SJSA1 (cell line): ENCODE measurements at regions not wholly inside any gene's neighbourhood (a gene's known extent, or its start where the extent isn't known, plus 50 kb on each side); places are given as distances from the start of the nearest gene placed in this dataset.

Experiments used
- DNase-seq, 2 experiments: peaks; one replicate each; pipeline ENCODE4 v3.0.0-alpha.2; 2015 to 2020; ENCODE audit warnings: low spot score in 2 of 2, low read depth in 1 of 2
- H3K27ac ChIP-seq: fragments of 250-450 bp; sonication (Bioruptor Pico); 2 replicates; pipeline ENCODE4 v1.5.1; 2020; ENCODE audit warnings: mild to moderate bottlenecking, moderate library complexity
- H3K27me3 ChIP-seq: fragments of 250-450 bp; sonication (Bioruptor Pico); replicated peaks from 2 replicates; pipeline ENCODE4 v1.5.1; 2020; ENCODE audit warnings: mild to moderate bottlenecking, moderate library complexity
- H3K36me3 ChIP-seq: fragments of 250-450 bp; sonication (Bioruptor Pico); 2 replicates; pipeline ENCODE4 v1.5.1; 2020; ENCODE audit warnings: mild to moderate bottlenecking
- H3K4me1 ChIP-seq: fragments of 250-450 bp; sonication (Bioruptor Pico); replicated peaks from 2 replicates; pipeline ENCODE4 v1.6.1; 2021; ENCODE audit warnings: mild to moderate bottlenecking
- H3K4me3 ChIP-seq: fragments of 250-450 bp; sonication (Bioruptor Pico); 2 replicates; pipeline ENCODE4 v1.5.1; 2020; ENCODE audit warnings: mild to moderate bottlenecking
- H3K9me3 ChIP-seq: fragments of 250-450 bp; sonication (Bioruptor Pico); replicated peaks from 2 replicates; pipeline ENCODE4 v1.5.1; 2020; ENCODE audit warnings: mild to moderate bottlenecking

GRCh38 chr20:24138951-24139350, 150.4 kb upstream of the GGTLC1 start:
- DNase-seq, result no peak
- H3K36me3 ChIP-seq, result no peaks in the 10 kb centered on the region
- no peak overlapping the region for H3K27ac ChIP-seq
- no peaks in the 10 kb centered on the region for H3K9me3 ChIP-seq
- no peaks in the 10 kb centered on the region for H3K27me3 ChIP-seq
- peaks cover 13% of the 10 kb centered on the region for H3K4me1 ChIP-seq
- no peak overlapping the region for H3K4me3 ChIP-seq

GRCh38 chr20:24138196-24138857, 149.7 kb upstream of the GGTLC1 start:
- no peaks in the 10 kb centered on the region for H3K27me3 ChIP-seq
- no peaks in the 10 kb centered on the region for H3K36me3 ChIP-seq
- no peaks in the 10 kb centered on the region for H3K9me3 ChIP-seq
- H3K4me1 ChIP-seq, result peaks cover 19% of the 10 kb centered on the region
- no peak for DNase-seq
- no peak overlapping the region for H3K27ac ChIP-seq
- no peak overlapping the region for H3K4me3 ChIP-seq

GRCh38 chr20:24136659-24137246, 148.2 kb upstream of the GGTLC1 start:
- no peak overlapping the region for H3K27ac ChIP-seq
- peaks cover 28% of the 10 kb centered on the region for H3K4me1 ChIP-seq
- no peak overlapping the region for H3K4me3 ChIP-seq
- H3K9me3 ChIP-seq, result no peaks in the 10 kb centered on the region
- no peak for DNase-seq
- no peaks in the 10 kb centered on the region for H3K27me3 ChIP-seq
- H3K36me3 ChIP-seq, result no peaks in the 10 kb centered on the region

GRCh38 chr20:24135781-24136180, 147.2 kb upstream of the GGTLC1 start:
- DNase-seq, result no peak
- peaks cover 28% of the 10 kb centered on the region for H3K4me1 ChIP-seq
- no peak overlapping the region for H3K27ac ChIP-seq
- H3K4me3 ChIP-seq, result no peak overlapping the region
- H3K27me3 ChIP-seq, result no peaks in the 10 kb centered on the region
- no peaks in the 10 kb centered on the region for H3K9me3 ChIP-seq
- no peaks in the 10 kb centered on the region for H3K36me3 ChIP-seq

- H3K27ac ChIP-seq, result peak overlapping the region; percentile 24
- DNase-seq, result no peak
- H3K4me1 ChIP-seq, result peaks cover 28% of the 10 kb centered on the region
- no peaks in the 10 kb centered on the region for H3K9me3 ChIP-seq
- no peaks in the 10 kb centered on the region for H3K36me3 ChIP-seq
- no peak overlapping the region for H3K4me3 ChIP-seq
- no peaks in the 10 kb centered on the region for H3K27me3 ChIP-seq
These were observed 146.4 kb upstream of the GGTLC1 start for GRCh38 chr20:24134930-24135329.

GRCh38 chr20:24134284-24134683, 145.7 kb upstream of the GGTLC1 start:
- Histone ChIP-seq H3K27me3 (no peaks in the 10 kb centered on the region), H3K4me1 (peaks cover 28% of the 10 kb centered on the region), H3K36me3 (no peaks in the 10 kb centered on the region), H3K27ac (peak overlapping the region; percentile 24), H3K4me3 (no peak overlapping the region), H3K9me3 (no peaks in the 10 kb centered on the region)
- peak; percentile 68 to 73 for DNase-seq

GRCh38 chr20:24132246-24132645, 143.7 kb upstream of the GGTLC1 start:
- Histone ChIP-seq H3K4me3 (no peak overlapping the region), H3K27ac (no peak overlapping the region), H3K27me3 (no peaks in the 10 kb centered on the region), H3K9me3 (no peaks in the 10 kb centered on the region), H3K36me3 (no peaks in the 10 kb centered on the region), H3K4me1 (peaks cover 28% of the 10 kb centered on the region)
- DNase-seq, result no peak

- H3K27ac ChIP-seq, result no peak overlapping the region
- H3K27me3 ChIP-seq, result no peaks in the 10 kb centered on the region
- DNase-seq, result no peak
- H3K4me3 ChIP-seq, result no peak overlapping the region
- no peaks in the 10 kb centered on the region for H3K36me3 ChIP-seq
- peaks cover 28% of the 10 kb centered on the region for H3K4me1 ChIP-seq
- H3K9me3 ChIP-seq, result no peaks in the 10 kb centered on the region
These were observed 143.1 kb upstream of the GGTLC1 start for GRCh38 chr20:24131684-24132083.

- Histone ChIP-seq H3K4me1 (peaks cover 28% of the 10 kb centered on the region), H3K9me3 (no peaks in the 10 kb centered on the region), H3K27me3 (no peaks in the 10 kb centered on the region), H3K27ac (no peak overlapping the region), H3K4me3 (no peak overlapping the region), H3K36me3 (no peaks in the 10 kb centered on the region)
- no peak for DNase-seq
These were observed 142.7 kb upstream of the GGTLC1 start for GRCh38 chr20:24131281-24131680.

GRCh38 chr20:24129641-24130040, 141.1 kb upstream of the GGTLC1 start:
- Histone ChIP-seq H3K4me3 (no peak overlapping the region), H3K4me1 (peaks cover 22% of the 10 kb centered on the region), H3K27ac (no peak overlapping the region), H3K27me3 (no peaks in the 10 kb centered on the region), H3K9me3 (no peaks in the 10 kb centered on the region), H3K36me3 (no peaks in the 10 kb centered on the region)
- no peak for DNase-seq

- no peak for DNase-seq
- Histone ChIP-seq H3K4me3 (no peak overlapping the region), H3K36me3 (no peaks in the 10 kb centered on the region), H3K27ac (no peak overlapping the region), H3K9me3 (no peaks in the 10 kb centered on the region), H3K27me3 (no peaks in the 10 kb centered on the region), H3K4me1 (no peaks in the 10 kb centered on the region)
These were observed 136.5 kb upstream of the GGTLC1 start for GRCh38 chr20:24124951-24125650.

GRCh38 chr20:24124003-24124402, 135.4 kb upstream of the GGTLC1 start:
- Histone ChIP-seq H3K4me3 (no peak overlapping the region), H3K36me3 (no peaks in the 10 kb centered on the region), H3K9me3 (no peaks in the 10 kb centered on the region), H3K27ac (no peak overlapping the region), H3K27me3 (no peaks in the 10 kb centered on the region), H3K4me1 (peaks cover 5% of the 10 kb centered on the region)
- no peak for DNase-seq

GRCh38 chr20:24118441-24119175, 130.0 kb upstream of the GGTLC1 start:
- H3K4me3 ChIP-seq, result no peak overlapping the region
- H3K27ac ChIP-seq, result peak overlapping the region; percentile 25
- DNase-seq, result peak; percentile 57 to 63
- H3K27me3 ChIP-seq, result no peaks in the 10 kb centered on the region
- no peaks in the 10 kb centered on the region for H3K9me3 ChIP-seq
- H3K36me3 ChIP-seq, result no peaks in the 10 kb centered on the region
- H3K4me1 ChIP-seq, result peaks cover 32% of the 10 kb centered on the region

- no peak for DNase-seq
- Histone ChIP-seq H3K4me1 (peaks cover 32% of the 10 kb centered on the region), H3K4me3 (no peak overlapping the region), H3K27ac (peak overlapping the region; percentile 25), H3K9me3 (no peaks in the 10 kb centered on the region), H3K36me3 (no peaks in the 10 kb centered on the region), H3K27me3 (no peaks in the 10 kb centered on the region)
These were observed 129.5 kb upstream of the GGTLC1 start for GRCh38 chr20:24118034-24118433.
